ENCODE measurements at regions not wholly inside any gene's neighbourhood (a gene's known extent, or its start where the extent isn't known, plus 50 kb on each side); places are given as distances from the start of the nearest gene placed in this dataset.

DNA sequence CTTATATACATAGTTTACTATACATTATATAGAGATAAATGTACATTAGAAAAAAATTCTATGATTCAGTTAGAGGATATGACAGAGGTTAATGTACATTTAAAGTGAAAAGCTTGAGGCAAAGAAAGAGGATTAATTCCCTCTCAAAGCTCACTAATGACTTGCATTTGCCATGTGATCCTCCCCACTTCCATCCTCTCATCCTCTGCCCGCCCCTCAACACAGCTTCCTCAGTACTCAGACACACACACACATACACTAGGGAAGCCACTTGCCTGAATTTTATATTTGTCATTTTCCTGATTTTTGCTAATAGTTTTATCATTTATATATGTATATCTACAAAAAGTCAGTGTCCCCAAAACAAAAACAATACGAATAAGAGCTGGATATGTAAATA is 764.5 kb downstream of the EFNA5 start:
- Mint-ChIP-seq H3K4me1 (no peaks in the 10 kb centered on the region), H3K9me3 (peaks cover 0 to 2% of the 10 kb centered on the region in 2 donors), H3K36me3 (no peaks in the 10 kb centered on the region), H3K4me3 (no peak overlapping the region), H3K27me3 (ENCODE audit: low read depth in 2 of 2) (peaks cover 6 to 10% of the 10 kb centered on the region in 2 donors), H3K27ac (no peak overlapping the region)
- no peaks in the 10 kb centered on the region for H3K36me3 ChIP-seq (ENCODE audit: control insufficient read depth, insufficient read depth, low read length)
- TF ChIP-seq, protein P1, sequence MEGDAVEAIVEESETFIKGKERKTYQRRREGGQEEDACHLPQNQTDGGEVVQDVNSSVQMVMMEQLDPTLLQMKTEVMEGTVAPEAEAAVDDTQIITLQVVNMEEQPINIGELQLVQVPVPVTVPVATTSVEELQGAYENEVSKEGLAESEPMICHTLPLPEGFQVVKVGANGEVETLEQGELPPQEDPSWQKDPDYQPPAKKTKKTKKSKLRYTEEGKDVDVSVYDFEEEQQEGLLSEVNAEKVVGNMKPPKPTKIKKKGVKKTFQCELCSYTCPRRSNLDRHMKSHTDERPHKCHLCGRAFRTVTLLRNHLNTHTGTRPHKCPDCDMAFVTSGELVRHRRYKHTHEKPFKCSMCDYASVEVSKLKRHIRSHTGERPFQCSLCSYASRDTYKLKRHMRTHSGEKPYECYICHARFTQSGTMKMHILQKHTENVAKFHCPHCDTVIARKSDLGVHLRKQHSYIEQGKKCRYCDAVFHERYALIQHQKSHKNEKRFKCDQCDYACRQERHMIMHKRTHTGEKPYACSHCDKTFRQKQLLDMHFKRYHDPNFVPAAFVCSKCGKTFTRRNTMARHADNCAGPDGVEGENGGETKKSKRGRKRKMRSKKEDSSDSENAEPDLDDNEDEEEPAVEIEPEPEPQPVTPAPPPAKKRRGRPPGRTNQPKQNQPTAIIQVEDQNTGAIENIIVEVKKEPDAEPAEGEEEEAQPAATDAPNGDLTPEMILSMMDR (IDR thresholded peaks at IDR 0.05), result no peak
- H3K9me3 ChIP-seq (ENCODE audit: control insufficient read depth, insufficient read depth, low read length), result no peaks in the 10 kb centered on the region
- no peak overlapping the region for H3K4me3 ChIP-seq (ENCODE audit: low read length)
- intact Hi-C loops (cut with micrococcal nuclease), result no loop called here
- no peak for ATAC-seq
- DNase-seq, result no peak
- no peaks in the 10 kb centered on the region for H3K4me1 ChIP-seq (ENCODE audit: control insufficient read depth, insufficient read depth, low read length)
- peaks cover 2% of the 10 kb centered on the region for H3K27me3 ChIP-seq (ENCODE audit: control insufficient read depth, insufficient read depth, low read length)
- WGBS (ENCODE audit: insufficient coverage), result 88% methylated on average over 1 of the region's 2 CpGs
- H3K27ac ChIP-seq (ENCODE audit: low read length), result no peak overlapping the region

DNA sequence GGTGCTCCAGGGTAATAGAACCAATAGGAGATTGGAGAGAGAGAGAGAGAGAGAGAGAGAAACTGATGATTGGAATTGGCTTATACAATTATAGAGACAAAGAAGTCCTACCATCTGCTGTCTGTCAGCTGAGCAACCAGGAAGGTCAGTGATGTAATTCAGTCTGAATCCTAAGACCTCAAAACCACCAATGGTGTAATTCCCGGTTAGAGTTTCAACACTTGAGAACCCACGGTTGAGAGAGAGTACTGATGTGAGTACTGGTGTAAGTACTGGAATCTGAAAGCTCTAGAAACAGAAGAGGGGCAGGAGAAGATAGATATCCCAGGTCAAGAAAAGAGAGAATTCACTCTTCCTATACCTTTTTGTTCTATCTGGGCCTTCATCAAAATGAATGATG is 775.8 kb downstream of the EFNA5 start:
- no peak for DNase-seq
- Mint-ChIP-seq H3K4me1 (no peaks in the 10 kb centered on the region), H3K36me3 (no peaks in the 10 kb centered on the region), H3K27me3 (ENCODE audit: low read depth in 2 of 2) (peaks cover 0 to 8% of the 10 kb centered on the region in 2 donors), H3K27ac (no peak overlapping the region), H3K9me3 (no peaks in the 10 kb centered on the region), H3K4me3 (no peak overlapping the region)
- Histone ChIP-seq H3K36me3 (ENCODE audit: control insufficient read depth, insufficient read depth, low read length) (no peaks in the 10 kb centered on the region), H3K9me3 (ENCODE audit: control insufficient read depth, insufficient read depth, low read length) (no peaks in the 10 kb centered on the region), H3K27me3 (ENCODE audit: control insufficient read depth, insufficient read depth, low read length) (no peaks in the 10 kb centered on the region), H3K27ac (ENCODE audit: low read length) (no peak overlapping the region), H3K4me3 (ENCODE audit: low read length) (no peak overlapping the region), H3K4me1 (ENCODE audit: control insufficient read depth, insufficient read depth, low read length) (no peaks in the 10 kb centered on the region)
- intact Hi-C loops (cut with micrococcal nuclease), result no loop called here
- ATAC-seq, result no peak
- WGBS (ENCODE audit: insufficient coverage), result 60% methylated on average over 1 of the region's 2 CpGs
- TF ChIP-seq, protein P1 (IDR thresholded peaks at IDR 0.05), result no peak

DNA sequence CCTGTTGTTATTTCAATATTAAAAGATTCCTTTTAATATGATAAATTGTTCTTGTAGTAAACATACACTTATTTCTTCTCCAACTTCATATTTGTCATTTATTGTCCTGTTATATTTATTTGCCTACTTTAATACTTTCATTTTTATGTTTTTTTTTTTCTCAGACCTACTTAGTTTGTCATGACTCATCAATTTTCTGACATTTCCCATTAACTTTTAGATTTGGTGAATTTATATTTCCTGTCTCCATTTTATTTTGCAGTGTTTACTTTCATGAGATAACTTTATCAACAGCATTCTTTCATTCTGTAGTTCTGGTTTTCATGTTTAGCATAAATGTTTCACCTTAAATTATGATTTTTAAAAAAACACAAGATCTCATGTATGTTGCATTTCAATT is 788.7 kb downstream of the EFNA5 start:
- no peaks in the 10 kb centered on the region for H3K36me3 ChIP-seq (ENCODE audit: control insufficient read depth, insufficient read depth, low read length)
- H3K27ac Mint-ChIP-seq, result no peak overlapping the region
- intact Hi-C loops (cut with micrococcal nuclease), result no loop called here
- ATAC-seq (no peak), DNase-seq (no peak)
- H3K27me3 ChIP-seq (ENCODE audit: control insufficient read depth, insufficient read depth, low read length), result no peaks in the 10 kb centered on the region
- H3K9me3 ChIP-seq (ENCODE audit: control insufficient read depth, insufficient read depth, low read length), result no peaks in the 10 kb centered on the region
- H3K9me3 Mint-ChIP-seq, result no peaks in the 10 kb centered on the region
- H3K27ac ChIP-seq (ENCODE audit: low read length), result no peak overlapping the region
- H3K4me1 Mint-ChIP-seq, result no peaks in the 10 kb centered on the region
- H3K27me3 Mint-ChIP-seq (ENCODE audit: low read depth in 2 of 2), result peaks cover 8 to 15% of the 10 kb centered on the region in 2 donors
- TF ChIP-seq, protein P1 (IDR thresholded peaks at IDR 0.05), result no peak
- H3K36me3 Mint-ChIP-seq, result no peaks in the 10 kb centered on the region
- no peak overlapping the region for H3K4me3 ChIP-seq (ENCODE audit: low read length)
- H3K4me3 Mint-ChIP-seq, result no peak overlapping the region
- no peaks in the 10 kb centered on the region for H3K4me1 ChIP-seq (ENCODE audit: control insufficient read depth, insufficient read depth, low read length)

DNA sequence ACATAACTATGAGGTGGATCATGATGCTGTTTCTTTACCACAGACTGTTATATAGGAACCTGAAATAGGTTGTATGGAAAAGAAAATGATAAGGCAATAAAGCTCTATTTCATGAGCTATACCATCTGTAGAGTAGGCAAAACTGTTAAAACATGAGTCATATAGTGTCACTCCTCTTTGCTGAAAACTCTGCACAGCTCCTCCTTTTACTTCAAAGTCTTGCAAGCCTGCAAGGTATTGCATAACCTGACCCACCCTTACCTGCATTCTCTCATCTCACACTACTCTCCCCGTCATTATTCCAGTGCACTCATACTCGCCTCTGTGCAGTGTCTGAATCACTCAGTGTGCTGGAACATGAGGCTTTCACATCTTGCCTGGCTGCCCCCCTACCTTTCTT is 790.1 kb downstream of the EFNA5 start:
- H3K27ac ChIP-seq (ENCODE audit: low read length), result no peak overlapping the region
- H3K9me3 ChIP-seq (ENCODE audit: control insufficient read depth, insufficient read depth, low read length), result peaks cover 6% of the 10 kb centered on the region
- TF ChIP-seq, protein P1 (IDR thresholded peaks at IDR 0.05), result no peak
- no peaks in the 10 kb centered on the region for H3K36me3 ChIP-seq (ENCODE audit: control insufficient read depth, insufficient read depth, low read length)
- H3K9me3 Mint-ChIP-seq, result no peaks in the 10 kb centered on the region
- H3K4me1 Mint-ChIP-seq, result no peaks in the 10 kb centered on the region
- H3K4me3 Mint-ChIP-seq, result no peak overlapping the region
- DNase-seq (no peak), ATAC-seq (no peak)
- no peak overlapping the region for H3K27ac Mint-ChIP-seq
- 83% methylated on average over 2 of the region's 2 CpGs for WGBS (ENCODE audit: insufficient coverage)
- no peaks in the 10 kb centered on the region for H3K36me3 Mint-ChIP-seq
- no peak overlapping the region for H3K4me3 ChIP-seq (ENCODE audit: low read length)
- no peaks in the 10 kb centered on the region for H3K4me1 ChIP-seq (ENCODE audit: control insufficient read depth, insufficient read depth, low read length)
- H3K27me3 ChIP-seq (ENCODE audit: control insufficient read depth, insufficient read depth, low read length), result no peaks in the 10 kb centered on the region
- H3K27me3 Mint-ChIP-seq (ENCODE audit: low read depth in 2 of 2), result peaks cover 6 to 11% of the 10 kb centered on the region in 2 donors
- intact Hi-C loops (cut with micrococcal nuclease), result no loop called here

Measured in natural killer cell (primary cell).